Stimulated activated CD4-positive, alpha-beta T cell treated with anti-CD3 and anti-CD28 coated beads, Interleukin-4, amount 100 ng/mL, for 4 hours (primary cell): ENCODE measurements at regions not wholly inside any gene's neighbourhood (a gene's known extent, or its start where the extent isn't known, plus 50 kb on each side); places are given as distances from the start of the nearest gene placed in this dataset.

Experiments
- DNase-seq, 2 experiments: peaks; one replicate each; pipeline ENCODE4 v3.0.0-alpha.2; 2020

GRCh38 chr15:47503876-47504275, 213.4 kb upstream of the SEMA6D start:
- no peak for DNase-seq

GRCh38 chr15:47504624-47505256, 212.6 kb upstream of the SEMA6D start:
- no peak for DNase-seq

GRCh38 chr15:47505712-47506328, 211.5 kb upstream of the SEMA6D start:
- DNase-seq = no peak

GRCh38 chr15:47506329-47507100, 210.8 kb upstream of the SEMA6D start:
- no peak for DNase-seq

- no peak for DNase-seq
These were observed 209.9 kb upstream of the SEMA6D start for GRCh38 chr15:47507221-47507985.

GRCh38 chr15:47511261-47511660, 206.0 kb upstream of the SEMA6D start:
- no peak for DNase-seq

DNA sequence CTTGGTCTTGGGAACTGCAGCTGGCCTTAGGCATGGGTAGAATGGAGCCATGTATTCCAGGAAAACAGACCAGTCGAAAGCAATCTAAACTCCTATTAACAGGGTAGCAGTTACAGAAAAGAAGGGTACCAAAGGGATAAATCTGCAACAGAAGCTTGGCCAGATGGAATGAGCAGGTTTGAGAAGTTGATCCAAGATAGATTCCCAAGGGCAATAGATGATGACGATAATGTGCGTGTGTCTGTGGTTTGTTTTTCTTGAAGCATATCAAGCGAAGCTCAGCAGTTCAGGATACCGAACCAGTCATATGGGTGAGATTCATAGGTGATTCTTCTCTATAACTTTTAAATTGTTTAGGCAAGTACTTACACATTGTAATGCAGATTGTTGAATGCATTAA, 203.8 kb upstream of the SEMA6D start:
- no peak for DNase-seq

GRCh38 chr15:47514200-47514652, 203.1 kb upstream of the SEMA6D start:
- DNase-seq = no peak

GRCh38 chr15:47516558-47516957, 200.7 kb upstream of the SEMA6D start:
- no peak for DNase-seq

GRCh38 chr15:47516972-47517371, 200.3 kb upstream of the SEMA6D start:
- DNase-seq = no peak

- DNase-seq = no peak
These were observed 199.6 kb upstream of the SEMA6D start for GRCh38 chr15:47517737-47518136.

- no peak for DNase-seq
These were observed 193.4 kb upstream of the SEMA6D start for GRCh38 chr15:47523681-47524475.

- no peak for DNase-seq
These were observed 188.1 kb upstream of the SEMA6D start for GRCh38 chr15:47529241-47529640.

- DNase-seq = no peak
These were observed 182.6 kb upstream of the SEMA6D start for GRCh38 chr15:47534673-47535072.

DNA sequence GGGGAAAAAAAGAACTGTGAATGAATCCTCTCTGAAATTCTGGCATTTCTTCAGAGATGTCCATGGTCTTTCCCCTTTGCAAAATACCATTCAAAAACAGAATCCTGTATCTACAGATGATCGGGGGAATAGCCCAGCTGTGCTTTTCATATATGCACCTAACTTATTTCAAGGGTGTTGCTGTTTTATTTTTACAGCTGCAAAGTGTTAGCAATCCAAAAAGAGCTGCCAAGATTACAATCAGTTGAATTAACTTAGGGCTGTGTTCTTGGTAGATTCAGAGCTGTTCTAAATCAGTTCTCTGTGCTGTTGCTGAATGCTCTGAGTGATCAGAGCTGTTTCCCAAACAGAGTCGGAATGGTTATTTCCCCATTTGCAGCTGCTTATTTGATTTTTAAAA, 175.7 kb upstream of the SEMA6D start:
- no peak for DNase-seq

- no peak for DNase-seq
These were observed 174.9 kb upstream of the SEMA6D start for GRCh38 chr15:47542312-47542989.

DNA sequence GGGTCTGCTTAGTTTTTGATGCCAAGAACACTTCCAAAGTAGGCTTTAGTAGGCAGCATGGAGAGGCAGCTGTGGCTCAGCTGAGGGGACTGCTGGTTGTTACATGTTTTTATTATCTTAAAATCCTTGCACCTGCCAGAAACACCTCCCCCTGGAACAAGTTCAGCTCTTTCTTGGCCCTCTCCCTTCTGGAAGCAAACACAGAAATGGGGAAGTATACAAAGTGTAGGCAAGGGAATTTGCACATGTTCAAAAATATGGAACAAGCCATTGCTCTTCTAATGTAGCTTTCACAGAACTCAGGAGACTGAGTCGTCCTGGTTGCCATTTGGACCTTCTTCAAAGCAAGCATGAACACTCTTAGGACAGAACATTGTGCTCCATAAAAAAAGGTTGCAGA, 169.1 kb upstream of the SEMA6D start:
- DNase-seq = no peak

DNA sequence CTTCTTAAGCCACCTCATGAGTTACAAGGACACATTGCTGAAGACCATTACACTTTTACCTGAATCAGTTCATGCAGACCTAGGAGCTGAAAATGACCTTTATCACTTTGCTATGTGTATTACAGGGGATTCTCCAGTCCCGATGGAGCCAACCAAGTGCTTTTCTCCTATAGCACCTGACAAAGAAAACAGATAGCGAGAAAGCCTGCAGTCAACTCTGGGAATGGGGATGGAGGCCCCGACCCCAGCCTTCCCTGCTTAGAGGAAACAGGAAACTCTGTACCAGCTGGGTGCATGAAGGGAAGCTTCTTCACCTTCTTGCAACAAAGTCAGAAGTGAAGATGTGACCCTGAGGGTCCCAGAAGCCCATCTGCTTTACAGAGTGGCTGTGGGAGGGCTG, 168.3 kb upstream of the SEMA6D start:
- DNase-seq = no peak

DNA sequence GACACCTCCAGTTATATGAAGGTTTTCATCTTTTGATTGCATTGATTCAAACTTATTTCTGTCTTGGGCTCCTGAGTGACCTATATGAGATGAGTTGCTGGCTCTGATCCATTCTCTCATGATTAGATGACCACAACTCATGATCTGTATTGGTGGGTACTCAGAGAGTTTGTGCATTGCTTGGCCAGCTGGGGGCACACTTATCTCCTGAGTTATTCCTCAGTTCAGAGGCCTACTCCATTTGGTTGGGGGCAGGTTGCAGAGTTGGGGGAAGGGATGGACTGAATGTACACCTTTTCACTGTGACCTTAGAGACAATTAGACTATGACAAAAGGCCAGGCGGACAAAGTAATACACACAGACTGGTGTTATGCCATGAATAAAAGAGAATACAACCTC, 166.2 kb upstream of the SEMA6D start:
- no peak for DNase-seq

GRCh38 chr15:47551546-47551945, 165.8 kb upstream of the SEMA6D start:
- no peak for DNase-seq

DNA sequence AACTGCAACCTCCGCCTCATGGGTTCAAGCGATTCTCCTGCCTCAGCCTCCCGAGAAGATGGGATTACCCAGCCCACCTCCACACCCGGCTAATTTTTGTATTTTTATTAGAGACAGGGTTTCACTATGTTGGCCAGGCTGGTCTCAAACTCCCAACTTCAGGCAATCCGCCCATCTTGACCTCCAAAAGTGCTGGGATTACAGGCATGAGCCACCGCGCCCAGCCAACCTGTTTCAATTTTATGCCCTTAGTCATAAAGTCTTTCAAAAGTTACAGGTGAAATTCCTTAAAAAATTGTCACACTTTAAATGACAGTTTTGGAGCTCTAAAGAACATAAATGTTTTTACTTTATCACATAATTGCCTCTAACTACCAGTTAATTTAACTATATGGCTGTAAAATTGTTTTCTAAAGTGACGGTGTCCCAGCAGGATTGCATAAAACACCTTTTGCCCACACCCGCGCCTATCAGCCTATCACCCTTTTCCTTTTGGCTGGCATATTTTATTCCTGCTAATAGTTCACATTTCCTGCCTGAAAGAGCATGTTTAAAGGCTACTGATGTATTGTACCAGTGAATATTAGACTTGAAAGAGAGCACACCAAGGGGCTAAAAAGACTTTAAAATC, 164.2 kb upstream of the SEMA6D start:
- DNase-seq = no peak
